ENCODE measurements at regions not wholly inside any gene's neighbourhood (a gene's known extent, or its start where the extent isn't known, plus 50 kb on each side); places are given as distances from the start of the nearest gene placed in this dataset.

GRCh38 chrX:39841604-39842003, 256.2 kb downstream of the BCOR start:
- no peak overlapping the region for H3K23ac ChIP-seq (ENCODE audit: insufficient read length, low read depth, low read length)
- Mint-ChIP-seq H3K27me3 (ENCODE audit: low read depth) (no peaks in the 10 kb centered on the region), H3K9me3 (peaks cover 60 to 70% of the 10 kb centered on the region in 2 experiments), H3K4me3 (no peak overlapping the region), H3K36me3 (ENCODE audit: insufficient read depth in 1 of 3, low read depth in 3 of 3) (peaks cover 0 to 6% (median 0%) of the 10 kb centered on the region in 3 experiments; a peak in 5 of 7 replicates), H3K4me1 (peaks cover 22 to 26% of the 10 kb centered on the region in 2 experiments), H3K27ac (no peak overlapping the region)
- H4K20me1 ChIP-seq (ENCODE audit: control insufficient read depth, insufficient read depth, insufficient read length) = no peaks in the 10 kb centered on the region
- H2BK20ac ChIP-seq (ENCODE audit: low read depth, low read length, poor library complexity, severe bottlenecking) = no peak overlapping the region
- no peak overlapping the region for H2AK5ac ChIP-seq (ENCODE audit: insufficient read length, low read length)
- no peak overlapping the region for H2BK12ac ChIP-seq (ENCODE audit: insufficient read length, low read depth, low read length)
- H3K79me1 ChIP-seq (ENCODE audit: insufficient read depth, low read depth, low read length, poor library complexity, severe bottlenecking) = no peaks in the 10 kb centered on the region
- H3K23me2 ChIP-seq (ENCODE audit: insufficient read length, low read depth, low read length, poor library complexity, severe bottlenecking) = no peaks in the 10 kb centered on the region
- no peak overlapping the region for H4K8ac ChIP-seq (replicated peaks; ENCODE audit: insufficient read length, low read depth, low read length)
- H3K9me3 ChIP-seq (ENCODE audit: control insufficient read depth, low read depth, low read length) = no peaks in the 10 kb centered on the region
- no peaks in the 10 kb centered on the region for H3K79me2 ChIP-seq (ENCODE audit: insufficient read depth, low read length)
- H4K91ac ChIP-seq (ENCODE audit: insufficient read length, low read depth, low read length) = no peak overlapping the region
- DNase-seq = no peak
- no peak overlapping the region for H2BK5ac ChIP-seq (ENCODE audit: insufficient read length, low read length)
- no CpG with 5 or more reads among the region's 6 CpGs for WGBS (ENCODE audit: extremely low coverage, insufficient read length, low lambda C conversion rate)
- H3T11ph ChIP-seq (ENCODE audit: low read length) = no peak overlapping the region
- H3K4me1 ChIP-seq (ENCODE audit: insufficient read depth, low read length) = peaks cover 5% of the 10 kb centered on the region; the same call in 1 of the 2 replicates
- no peak overlapping the region for H2BK15ac ChIP-seq (ENCODE audit: low read depth, low read length)
- H3K4me2 ChIP-seq (ENCODE audit: insufficient read depth, insufficient read length, low read length) = no peak overlapping the region
- H3K56ac ChIP-seq (ENCODE audit: insufficient read length, low read depth, low read length) = no peak overlapping the region
- no peak overlapping the region for H4K5ac ChIP-seq (ENCODE audit: insufficient read length, low read depth, low read length)
- no peak for TF ChIP-seq CTCF (conservative IDR thresholded peaks at IDR 0.05)
- H3K14ac ChIP-seq (ENCODE audit: insufficient read depth, low read length) = no peak overlapping the region
- no peak overlapping the region for H3K27ac ChIP-seq (ENCODE audit: insufficient read length, low read depth, low read length)
- H3K18ac ChIP-seq (ENCODE audit: insufficient read length, low read depth, low read length) = no peak overlapping the region
- no peak overlapping the region for H2BK120ac ChIP-seq (ENCODE audit: low read depth, low read length, poor library complexity, severe bottlenecking)
- H3K27me3 ChIP-seq (ENCODE audit: insufficient read depth, low read length) = peaks cover 1% of the 10 kb centered on the region; the same call in 1 of the 2 replicates
- H3K4ac ChIP-seq (ENCODE audit: low read depth, low read length) = no peak overlapping the region
- H2AFZ ChIP-seq (ENCODE audit: low read length) = no peak overlapping the region
- no peak overlapping the region for H3K9ac ChIP-seq (ENCODE audit: extremely low read depth, insufficient read length, low read length)

Measured in H9 (cell line).